ENCODE measurements at regions not wholly inside any gene's neighbourhood (a gene's known extent, or its start where the extent isn't known, plus 50 kb on each side); places are given as distances from the start of the nearest gene placed in this dataset.

- no peaks in the 10 kb centered on the region for H3K79me2 ChIP-seq (ENCODE audit: low read depth)
- Mint-ChIP-seq H3K27me3 (ENCODE audit: insufficient read depth, low read depth) (peaks cover 4% of the 10 kb centered on the region), H3K4me3 (no peak overlapping the region), H3K9me3 (no peaks in the 10 kb centered on the region), H3K36me3 (peaks cover under 1% of the 10 kb centered on the region), H3K4me1 (peaks cover 51% of the 10 kb centered on the region), H3K27ac (no peak overlapping the region)
- no peak overlapping the region for H3K9ac ChIP-seq
- no peak for DNase-seq (ENCODE audit: low spot score)
- H3K4me1 ChIP-seq, result peaks cover 31% of the 10 kb centered on the region
- peak overlapping the region; percentile 24 for H3K27ac ChIP-seq
- no peaks in the 10 kb centered on the region for H3K9me3 ChIP-seq (ENCODE audit: low read depth)
- peak overlapping the region; percentile 92 for H2AFZ ChIP-seq (replicated peaks)
- TF ChIP-seq EZH2 (IDR thresholded peaks at IDR 0.05) (no peak), EZH2phosphoT487 (IDR thresholded peaks at IDR 0.05) (no peak)
- TF ChIP-seq, protein P1, sequence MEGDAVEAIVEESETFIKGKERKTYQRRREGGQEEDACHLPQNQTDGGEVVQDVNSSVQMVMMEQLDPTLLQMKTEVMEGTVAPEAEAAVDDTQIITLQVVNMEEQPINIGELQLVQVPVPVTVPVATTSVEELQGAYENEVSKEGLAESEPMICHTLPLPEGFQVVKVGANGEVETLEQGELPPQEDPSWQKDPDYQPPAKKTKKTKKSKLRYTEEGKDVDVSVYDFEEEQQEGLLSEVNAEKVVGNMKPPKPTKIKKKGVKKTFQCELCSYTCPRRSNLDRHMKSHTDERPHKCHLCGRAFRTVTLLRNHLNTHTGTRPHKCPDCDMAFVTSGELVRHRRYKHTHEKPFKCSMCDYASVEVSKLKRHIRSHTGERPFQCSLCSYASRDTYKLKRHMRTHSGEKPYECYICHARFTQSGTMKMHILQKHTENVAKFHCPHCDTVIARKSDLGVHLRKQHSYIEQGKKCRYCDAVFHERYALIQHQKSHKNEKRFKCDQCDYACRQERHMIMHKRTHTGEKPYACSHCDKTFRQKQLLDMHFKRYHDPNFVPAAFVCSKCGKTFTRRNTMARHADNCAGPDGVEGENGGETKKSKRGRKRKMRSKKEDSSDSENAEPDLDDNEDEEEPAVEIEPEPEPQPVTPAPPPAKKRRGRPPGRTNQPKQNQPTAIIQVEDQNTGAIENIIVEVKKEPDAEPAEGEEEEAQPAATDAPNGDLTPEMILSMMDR (IDR thresholded peaks at IDR 0.05), result no peak
- no peak overlapping the region for H3K4me3 ChIP-seq
- H3K27me3 ChIP-seq, result no peaks in the 10 kb centered on the region
- no peaks in the 10 kb centered on the region for H4K20me1 ChIP-seq (ENCODE audit: low read depth)
- peak overlapping the region; percentile 58 for H3K4me2 ChIP-seq
- peaks cover 4% of the 10 kb centered on the region for H3F3A ChIP-seq (ENCODE audit: low read depth)
- H3K36me3 ChIP-seq, result no peaks in the 10 kb centered on the region
These were observed 148.8 kb upstream of the DMRT1 start for GRCh38 chr9:692636-693129.

DNA sequence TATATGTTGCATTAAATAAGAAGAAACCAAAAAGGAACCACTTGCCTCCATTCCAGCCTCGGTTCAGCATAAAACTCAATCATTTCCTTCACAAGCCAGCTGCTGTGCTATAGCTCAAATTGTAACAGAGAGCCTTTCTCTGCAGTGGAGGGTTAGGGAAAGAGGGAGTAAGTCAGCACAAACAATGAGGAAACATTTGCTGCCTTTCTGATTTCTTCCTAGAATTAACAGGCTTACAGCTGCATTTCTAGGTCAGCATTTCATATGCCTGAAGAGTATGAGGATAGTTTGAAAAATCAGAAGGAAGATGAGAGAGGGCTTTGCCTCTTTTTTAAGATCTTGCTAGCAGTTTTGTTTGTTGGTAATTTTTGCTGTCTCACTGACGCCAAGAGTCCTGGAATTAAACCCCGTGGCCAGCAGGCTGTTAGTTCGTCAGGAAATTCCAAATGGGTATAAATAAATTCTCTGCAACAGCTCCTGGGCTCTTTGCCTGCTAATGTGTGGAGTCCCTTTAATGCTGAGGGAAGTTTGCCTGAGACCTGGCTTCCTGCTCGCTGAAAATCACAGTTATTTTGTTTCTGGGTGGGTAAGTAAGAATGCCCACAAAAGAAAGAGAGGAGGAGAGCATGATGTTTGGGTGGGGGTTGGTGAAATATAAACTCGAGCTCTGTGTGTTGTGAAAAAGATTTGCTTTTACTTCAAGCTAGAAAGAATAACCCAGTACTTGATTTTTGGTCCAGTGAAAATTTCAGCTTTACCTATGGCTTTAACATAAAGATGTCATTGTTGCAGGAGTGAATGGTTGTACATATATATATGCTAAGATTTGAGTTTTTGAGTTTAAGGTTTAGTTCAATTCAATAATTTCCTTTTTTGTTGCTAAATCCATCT is 148.1 kb upstream of the DMRT1 start:
- no peaks in the 10 kb centered on the region for H3K36me3 ChIP-seq
- H3K27me3 Mint-ChIP-seq (ENCODE audit: insufficient read depth, low read depth), result no peaks in the 10 kb centered on the region
- TF ChIP-seq, protein P1 (IDR thresholded peaks at IDR 0.05), result no peak
- no peak for TF ChIP-seq EZH2phosphoT487 (IDR thresholded peaks at IDR 0.05)
- TF ChIP-seq EZH2 (IDR thresholded peaks at IDR 0.05), result no peak
- H3K4me2 ChIP-seq, result peak overlapping the region; percentile 58
- DNase-seq (ENCODE audit: low spot score), result no peak
- no peaks in the 10 kb centered on the region for H3K9me3 Mint-ChIP-seq
- no peaks in the 10 kb centered on the region for H3K79me2 ChIP-seq (ENCODE audit: low read depth)
- H3K4me3 Mint-ChIP-seq, result peak overlapping the region; percentile 15
- H3F3A ChIP-seq (ENCODE audit: low read depth), result peaks cover 4% of the 10 kb centered on the region
- peak overlapping the region; percentile 24 for H3K27ac ChIP-seq
- H3K27ac Mint-ChIP-seq, result peak overlapping the region; percentile 78
- no peaks in the 10 kb centered on the region for H4K20me1 ChIP-seq (ENCODE audit: low read depth)
- peaks cover 2% of the 10 kb centered on the region for H3K36me3 Mint-ChIP-seq
- H3K4me1 ChIP-seq, result peaks cover 31% of the 10 kb centered on the region
- H3K4me3 ChIP-seq, result no peak overlapping the region
- no peaks in the 10 kb centered on the region for H3K27me3 ChIP-seq
- no peak overlapping the region for H3K9ac ChIP-seq
- peaks cover 55% of the 10 kb centered on the region for H3K4me1 Mint-ChIP-seq
- peak overlapping the region; percentile 92 for H2AFZ ChIP-seq (replicated peaks)
- no peaks in the 10 kb centered on the region for H3K9me3 ChIP-seq (ENCODE audit: low read depth)

GRCh38 chr9:694092-694402 is 147.4 kb upstream of the DMRT1 start:
- H3K4me3 Mint-ChIP-seq, result peak overlapping the region; percentile 11
- peaks cover 60% of the 10 kb centered on the region for H3K4me1 Mint-ChIP-seq
- no peak for DNase-seq (ENCODE audit: low spot score)
- Histone ChIP-seq H3K4me1 (peaks cover 31% of the 10 kb centered on the region), H4K20me1 (ENCODE audit: low read depth) (no peaks in the 10 kb centered on the region), H3F3A (ENCODE audit: low read depth) (peaks cover 4% of the 10 kb centered on the region), H3K79me2 (ENCODE audit: low read depth) (no peaks in the 10 kb centered on the region), H2AFZ (replicated peaks) (no peak overlapping the region), H3K27me3 (no peaks in the 10 kb centered on the region), H3K9me3 (ENCODE audit: low read depth) (no peaks in the 10 kb centered on the region), H3K27ac (no peak overlapping the region), H3K36me3 (no peaks in the 10 kb centered on the region), H3K4me3 (no peak overlapping the region), H3K9ac (no peak overlapping the region), H3K4me2 (peak overlapping the region; percentile 58)
- TF ChIP-seq EZH2 (IDR thresholded peaks at IDR 0.05), result no peak
- no peak for TF ChIP-seq EZH2phosphoT487 (IDR thresholded peaks at IDR 0.05)
- peak overlapping the region; percentile 78 for H3K27ac Mint-ChIP-seq
- no peaks in the 10 kb centered on the region for H3K9me3 Mint-ChIP-seq
- no peaks in the 10 kb centered on the region for H3K27me3 Mint-ChIP-seq (ENCODE audit: insufficient read depth, low read depth)
- H3K36me3 Mint-ChIP-seq, result peaks cover 2% of the 10 kb centered on the region
